Activated naive CD4-positive, alpha-beta T cell treated with anti-CD3 and anti-CD28 coated beads, Interleukin-2, amount 50 U/mL, for 24 hours (primary cell): ENCODE measurements at regions not wholly inside any gene's neighbourhood (a gene's known extent, or its start where the extent isn't known, plus 50 kb on each side); places are given as distances from the start of the nearest gene placed in this dataset.

ENCODE experiments used
- H3K27ac Mint-ChIP-seq: one replicate; pipeline ENCODE4 v1.8.0; 2021; ENCODE audit warnings: mild to moderate bottlenecking, mixed read lengths
- H3K27me3 Mint-ChIP-seq: one replicate; pipeline ENCODE4 v1.8.0; 2021; ENCODE audit warnings: mixed read lengths
- H3K36me3 Mint-ChIP-seq: one replicate; pipeline ENCODE4 v1.8.0; 2021; ENCODE audit warnings: mixed read lengths
- H3K4me1 Mint-ChIP-seq: one replicate; pipeline ENCODE4 v1.8.0; 2021; ENCODE audit warnings: mixed read lengths
- H3K4me3 Mint-ChIP-seq: one replicate; pipeline ENCODE4 v1.8.0; 2021; ENCODE audit warnings: mild to moderate bottlenecking, mixed read lengths
- H3K9me3 Mint-ChIP-seq: one replicate; pipeline ENCODE4 v1.8.0; 2021; ENCODE audit warnings: mixed read lengths

DNA sequence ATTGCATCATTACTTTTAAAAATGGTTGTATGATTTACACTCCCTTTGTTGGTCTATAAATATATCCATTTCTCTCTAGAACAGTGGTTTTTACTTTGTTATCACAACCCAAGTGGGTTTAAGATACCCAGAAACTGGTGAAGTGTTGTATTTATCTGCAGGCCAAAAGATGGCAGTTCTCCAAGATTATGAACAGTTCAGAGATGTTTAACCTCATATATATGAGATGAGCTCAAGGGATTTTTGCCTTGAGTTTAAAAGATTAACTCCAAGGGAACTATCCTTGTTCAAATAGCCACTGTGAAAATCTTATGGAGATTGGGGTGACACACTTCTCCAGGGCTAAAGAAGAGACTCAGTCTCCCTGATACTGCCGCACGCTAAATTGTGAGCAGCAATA lies 572.6 kb downstream of the TLE4 start:
- Mint-ChIP-seq H3K4me1 (no peaks in the 10 kb centered on the region), H3K27me3 (peaks cover 4% of the 10 kb centered on the region), H3K36me3 (no peaks in the 10 kb centered on the region), H3K27ac (no peak overlapping the region), H3K4me3 (no peak overlapping the region), H3K9me3 (no peaks in the 10 kb centered on the region)

DNA sequence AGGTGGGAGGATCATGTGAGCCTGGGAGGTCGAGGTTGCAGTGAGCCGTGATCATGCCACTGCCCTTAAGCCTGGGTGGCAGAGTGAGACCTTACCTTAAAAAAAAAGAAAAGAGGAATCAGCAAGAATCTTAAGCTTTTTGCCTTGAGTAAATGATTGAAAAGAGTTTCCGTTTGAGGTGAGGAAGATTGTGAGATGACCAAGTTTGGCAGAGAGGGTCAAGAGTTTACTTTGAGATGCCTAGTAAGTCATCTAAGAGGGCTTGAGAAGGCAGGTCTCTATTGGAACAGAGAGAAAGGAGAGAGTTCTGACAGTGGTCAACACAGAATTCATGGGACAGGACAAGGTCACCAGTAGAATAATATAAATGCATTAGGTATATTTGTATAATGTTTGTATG lies 572.1 kb downstream of the TLE4 start:
- no peaks in the 10 kb centered on the region for H3K4me1 Mint-ChIP-seq
- no peaks in the 10 kb centered on the region for H3K36me3 Mint-ChIP-seq
- H3K27ac Mint-ChIP-seq = no peak overlapping the region
- no peak overlapping the region for H3K4me3 Mint-ChIP-seq
- no peaks in the 10 kb centered on the region for H3K9me3 Mint-ChIP-seq
- H3K27me3 Mint-ChIP-seq = peaks cover 4% of the 10 kb centered on the region

DNA sequence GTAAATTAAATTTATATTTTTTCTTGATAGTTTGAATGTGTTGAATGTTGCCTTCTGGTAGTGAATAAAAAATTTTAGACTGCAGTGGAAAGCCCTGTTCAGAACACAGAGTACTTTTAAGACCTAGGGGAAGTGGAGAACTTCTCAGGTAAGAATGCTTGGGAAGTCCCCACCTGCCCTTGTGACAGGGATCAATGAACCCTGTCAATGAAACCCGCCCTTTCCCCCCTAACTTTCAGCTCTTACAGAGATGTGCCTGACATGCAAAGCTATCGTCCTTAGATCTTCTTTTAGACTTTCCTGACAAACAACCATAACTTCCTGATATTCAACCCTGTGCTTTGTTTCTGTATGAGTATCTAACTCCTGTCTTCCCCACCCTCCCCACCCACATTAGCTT lies 562.7 kb downstream of the TLE4 start:
- H3K36me3 Mint-ChIP-seq = no peaks in the 10 kb centered on the region
- no peaks in the 10 kb centered on the region for H3K9me3 Mint-ChIP-seq
- H3K4me1 Mint-ChIP-seq = no peaks in the 10 kb centered on the region
- H3K4me3 Mint-ChIP-seq = no peak overlapping the region
- peaks cover 2% of the 10 kb centered on the region for H3K27me3 Mint-ChIP-seq
- H3K27ac Mint-ChIP-seq = no peak overlapping the region

DNA sequence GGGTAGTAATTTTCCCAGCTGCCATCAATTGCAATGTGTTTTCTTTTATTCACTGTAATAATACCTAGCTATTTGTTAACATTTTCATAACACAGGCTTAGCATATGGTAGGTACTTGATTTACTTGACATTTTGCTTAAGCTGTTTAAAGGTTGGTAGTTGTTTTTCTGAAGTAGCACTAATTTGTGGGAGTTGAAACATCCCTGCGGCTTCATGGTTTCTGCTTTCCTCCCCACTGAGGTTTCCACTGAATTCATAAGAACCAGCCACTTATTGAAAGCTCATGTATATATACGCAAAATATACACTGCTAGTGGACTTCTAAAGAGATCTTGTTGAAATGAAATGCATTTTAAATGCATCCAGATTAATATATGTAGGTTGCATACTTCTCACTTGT lies 559.9 kb downstream of the TLE4 start:
- Mint-ChIP-seq H3K4me1 (no peaks in the 10 kb centered on the region), H3K9me3 (no peaks in the 10 kb centered on the region), H3K27me3 (peaks cover 6% of the 10 kb centered on the region), H3K36me3 (no peaks in the 10 kb centered on the region), H3K27ac (no peak overlapping the region), H3K4me3 (no peak overlapping the region)

DNA sequence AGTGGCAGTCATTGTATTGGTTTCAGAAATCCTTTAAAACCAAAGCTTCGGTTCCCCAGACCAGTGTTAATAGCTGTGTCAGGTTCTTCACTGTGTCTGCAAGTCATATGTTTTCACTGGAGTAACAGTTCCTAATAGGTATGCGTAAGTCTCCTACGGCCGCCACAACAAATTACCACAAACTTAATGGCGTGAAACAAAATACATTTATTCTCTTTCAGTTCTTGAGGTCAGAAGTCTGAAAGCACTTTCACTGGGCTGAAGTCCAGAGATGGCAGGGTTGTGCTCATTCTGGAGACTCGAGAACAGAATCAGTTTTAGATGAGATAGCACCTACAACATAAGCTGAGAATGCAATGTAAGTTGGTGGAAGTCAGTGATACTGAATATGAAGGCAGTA lies 556.2 kb downstream of the TLE4 start:
- no peak overlapping the region for H3K27ac Mint-ChIP-seq
- H3K36me3 Mint-ChIP-seq = no peaks in the 10 kb centered on the region
- H3K9me3 Mint-ChIP-seq = no peaks in the 10 kb centered on the region
- no peak overlapping the region for H3K4me3 Mint-ChIP-seq
- no peaks in the 10 kb centered on the region for H3K4me1 Mint-ChIP-seq
- peaks cover 6% of the 10 kb centered on the region for H3K27me3 Mint-ChIP-seq

DNA sequence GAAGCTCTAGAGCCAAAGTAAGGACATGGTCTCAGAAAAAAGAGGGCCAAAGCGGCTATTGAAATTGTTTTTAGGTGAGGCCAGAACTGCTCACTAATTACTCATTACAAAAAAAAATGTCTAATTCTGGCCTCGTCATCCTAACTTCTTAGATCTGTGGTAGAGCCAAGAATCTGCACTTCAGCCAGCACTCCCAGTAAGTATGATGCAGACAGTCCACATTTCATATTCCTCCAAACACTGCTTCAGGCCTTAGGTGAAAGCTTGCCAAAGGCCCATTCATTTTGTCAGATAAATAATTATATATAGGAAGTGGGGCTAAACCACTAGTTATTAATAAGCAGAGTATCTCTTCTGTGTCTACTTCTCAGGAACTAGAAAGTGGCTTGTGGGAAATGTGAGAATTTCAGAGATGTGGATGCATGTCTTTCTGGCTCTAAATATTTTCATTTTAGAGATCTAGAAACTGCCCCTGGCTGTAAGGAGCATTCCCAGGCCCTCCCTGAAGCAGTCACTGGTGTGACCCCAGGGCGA lies 554.0 kb downstream of the TLE4 start:
- Mint-ChIP-seq H3K9me3 (no peaks in the 10 kb centered on the region), H3K4me3 (no peak overlapping the region), H3K4me1 (no peaks in the 10 kb centered on the region), H3K27me3 (peaks cover 6% of the 10 kb centered on the region), H3K36me3 (no peaks in the 10 kb centered on the region), H3K27ac (no peak overlapping the region)

DNA sequence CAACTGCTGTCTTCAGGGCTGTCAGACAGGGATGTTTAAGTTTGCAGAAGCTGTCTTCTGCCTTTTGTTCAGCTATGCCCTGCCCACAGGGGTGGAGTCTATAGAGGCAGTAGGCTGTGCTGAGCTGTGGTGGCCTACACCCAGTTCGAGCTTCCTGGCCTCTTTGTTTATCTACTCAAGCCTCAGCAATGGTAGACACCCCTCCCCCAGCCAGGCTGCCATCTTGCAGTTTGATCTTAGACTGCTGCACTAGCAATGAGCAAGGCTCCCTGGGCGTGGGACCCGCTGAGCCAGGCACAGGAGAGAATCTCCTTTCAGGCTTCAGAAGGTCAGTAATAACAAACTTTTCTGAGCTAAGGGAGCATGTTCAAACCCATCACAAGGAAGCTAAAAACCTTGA lies 545.3 kb downstream of the TLE4 start:
- H3K9me3 Mint-ChIP-seq = no peaks in the 10 kb centered on the region
- no peak overlapping the region for H3K27ac Mint-ChIP-seq
- H3K27me3 Mint-ChIP-seq = peaks cover 8% of the 10 kb centered on the region
- no peaks in the 10 kb centered on the region for H3K36me3 Mint-ChIP-seq
- H3K4me3 Mint-ChIP-seq = no peak overlapping the region
- no peaks in the 10 kb centered on the region for H3K4me1 Mint-ChIP-seq

DNA sequence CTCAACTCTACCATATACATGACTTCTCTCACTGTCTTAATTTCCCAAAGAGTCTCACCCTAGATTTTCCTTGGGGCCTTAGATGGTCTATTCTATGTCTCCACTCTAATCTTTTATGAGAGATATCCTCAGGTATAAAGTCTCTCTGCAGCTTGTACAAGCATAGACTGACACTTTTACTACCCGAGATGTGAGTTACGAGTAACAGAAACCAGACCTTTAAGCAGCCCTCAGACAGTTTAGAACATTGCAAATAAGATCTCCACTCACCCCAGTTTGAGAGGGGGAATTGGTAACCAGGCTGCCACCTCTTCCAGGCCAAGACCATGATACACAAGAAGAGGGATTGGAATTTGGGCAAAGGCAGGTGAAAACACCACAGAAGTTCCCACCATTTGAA lies 542.5 kb downstream of the TLE4 start:
- H3K27me3 Mint-ChIP-seq = peaks cover 8% of the 10 kb centered on the region
- no peaks in the 10 kb centered on the region for H3K9me3 Mint-ChIP-seq
- H3K27ac Mint-ChIP-seq = no peak overlapping the region
- H3K36me3 Mint-ChIP-seq = no peaks in the 10 kb centered on the region
- no peaks in the 10 kb centered on the region for H3K4me1 Mint-ChIP-seq
- no peak overlapping the region for H3K4me3 Mint-ChIP-seq

DNA sequence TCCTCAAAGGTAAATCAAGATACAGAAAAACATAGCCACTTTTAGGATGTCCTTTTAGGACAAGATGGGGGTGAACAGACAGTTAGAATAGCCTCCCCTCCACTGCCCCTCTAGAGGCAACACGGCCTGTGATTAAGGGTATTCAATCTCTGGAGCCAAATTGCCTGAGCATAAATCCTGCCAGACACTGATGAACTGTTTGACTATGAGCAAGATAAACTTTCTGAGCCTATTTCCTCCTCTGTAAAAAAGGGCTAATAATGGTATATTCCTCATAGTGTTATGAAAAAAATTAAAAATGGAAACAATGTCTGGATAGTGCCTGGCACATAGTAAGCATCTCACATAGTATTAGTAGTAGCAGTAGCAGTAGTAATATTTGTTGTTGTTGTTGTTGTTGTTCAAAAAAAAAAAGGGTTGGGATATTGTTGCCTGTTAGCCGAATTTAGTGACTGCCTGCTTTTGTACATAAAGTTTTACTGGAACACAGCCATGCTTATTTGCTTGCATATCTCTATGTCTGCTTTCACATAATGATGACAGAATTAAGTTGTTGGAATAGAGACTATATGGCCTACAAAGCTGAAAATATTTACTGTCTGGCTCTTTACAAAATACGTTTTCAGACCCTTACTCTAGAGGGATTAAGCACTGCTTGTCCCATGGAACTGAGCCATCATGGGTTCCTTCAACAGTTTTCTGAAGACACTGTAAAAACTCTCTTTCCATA lies 536.3 kb downstream of the TLE4 start:
- Mint-ChIP-seq H3K4me1 (no peaks in the 10 kb centered on the region), H3K4me3 (no peak overlapping the region), H3K9me3 (no peaks in the 10 kb centered on the region), H3K27ac (no peak overlapping the region), H3K27me3 (peaks cover 9% of the 10 kb centered on the region), H3K36me3 (no peaks in the 10 kb centered on the region)

DNA sequence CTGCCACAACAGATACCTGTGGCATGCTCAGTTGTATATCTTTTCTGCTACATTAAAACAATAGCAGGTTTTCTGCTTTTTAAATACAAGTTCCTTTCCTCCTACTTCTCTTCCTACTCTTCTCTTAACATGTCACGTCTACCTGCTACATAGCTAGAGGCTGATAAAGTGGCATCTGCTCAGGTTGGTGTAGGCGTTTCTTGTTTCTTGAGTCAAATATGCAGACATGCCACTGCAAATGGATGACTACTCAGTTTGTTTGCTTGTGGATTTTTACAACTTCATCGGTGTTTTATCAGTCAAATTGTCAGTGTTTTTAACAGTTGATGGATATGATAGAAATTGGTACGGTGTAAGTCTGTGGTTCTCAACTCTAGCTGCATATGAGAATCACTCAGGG lies 525.7 kb downstream of the TLE4 start:
- no peaks in the 10 kb centered on the region for H3K4me1 Mint-ChIP-seq
- no peak overlapping the region for H3K27ac Mint-ChIP-seq
- H3K27me3 Mint-ChIP-seq = peaks cover 1% of the 10 kb centered on the region
- no peaks in the 10 kb centered on the region for H3K36me3 Mint-ChIP-seq
- no peaks in the 10 kb centered on the region for H3K9me3 Mint-ChIP-seq
- no peak overlapping the region for H3K4me3 Mint-ChIP-seq

DNA sequence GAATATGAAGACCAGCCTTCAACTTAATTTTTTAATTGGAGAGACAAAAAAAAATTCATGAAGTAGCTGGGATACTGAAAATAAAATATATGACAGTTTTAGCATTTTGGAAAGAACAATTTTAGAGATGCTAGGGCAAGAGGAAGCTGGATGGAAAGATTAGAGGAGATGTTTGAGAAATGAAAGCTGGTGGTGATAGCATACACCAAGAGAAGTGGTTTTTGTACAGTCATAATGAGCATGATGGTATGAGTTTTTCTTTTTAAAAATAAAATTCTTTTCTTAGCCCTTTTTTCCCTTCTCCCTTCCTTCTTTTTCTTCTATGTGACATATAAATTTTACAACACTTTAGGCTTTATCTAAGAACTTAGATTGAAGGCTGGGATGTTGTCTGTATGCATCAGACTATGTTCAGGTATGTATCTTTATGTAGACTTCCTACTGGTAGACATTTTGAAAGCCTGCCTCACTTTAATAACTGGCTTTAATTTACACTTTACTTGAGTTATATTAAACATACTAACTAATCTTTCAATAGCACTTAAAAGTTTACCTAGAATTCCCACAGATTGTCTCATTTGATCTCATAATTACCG lies 522.5 kb downstream of the TLE4 start:
- H3K9me3 Mint-ChIP-seq = no peaks in the 10 kb centered on the region
- H3K4me1 Mint-ChIP-seq = no peaks in the 10 kb centered on the region
- H3K36me3 Mint-ChIP-seq = no peaks in the 10 kb centered on the region
- no peak overlapping the region for H3K27ac Mint-ChIP-seq
- H3K27me3 Mint-ChIP-seq = peaks cover 3% of the 10 kb centered on the region
- no peak overlapping the region for H3K4me3 Mint-ChIP-seq

DNA sequence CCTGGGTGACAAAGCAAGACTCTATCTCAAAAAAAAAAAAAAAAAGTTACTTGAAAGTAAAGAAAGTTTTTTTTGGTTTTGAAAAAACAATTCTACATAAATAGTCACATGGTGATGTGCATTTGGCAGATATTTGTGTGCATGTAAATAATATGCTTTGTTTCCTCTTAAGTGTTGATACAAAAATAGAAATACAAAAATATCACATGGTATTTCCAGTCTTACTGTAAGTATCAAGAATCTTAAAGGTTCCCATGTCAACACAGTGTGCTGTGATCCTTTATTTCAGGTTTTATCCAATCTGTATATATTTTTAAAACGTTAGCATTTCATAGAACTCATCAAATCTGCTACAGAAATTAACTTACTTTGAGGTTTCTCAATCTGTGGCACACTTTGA lies 521.9 kb downstream of the TLE4 start:
- Mint-ChIP-seq H3K9me3 (no peaks in the 10 kb centered on the region), H3K27ac (no peak overlapping the region), H3K27me3 (peaks cover 3% of the 10 kb centered on the region), H3K4me1 (no peaks in the 10 kb centered on the region), H3K36me3 (no peaks in the 10 kb centered on the region), H3K4me3 (no peak overlapping the region)

DNA sequence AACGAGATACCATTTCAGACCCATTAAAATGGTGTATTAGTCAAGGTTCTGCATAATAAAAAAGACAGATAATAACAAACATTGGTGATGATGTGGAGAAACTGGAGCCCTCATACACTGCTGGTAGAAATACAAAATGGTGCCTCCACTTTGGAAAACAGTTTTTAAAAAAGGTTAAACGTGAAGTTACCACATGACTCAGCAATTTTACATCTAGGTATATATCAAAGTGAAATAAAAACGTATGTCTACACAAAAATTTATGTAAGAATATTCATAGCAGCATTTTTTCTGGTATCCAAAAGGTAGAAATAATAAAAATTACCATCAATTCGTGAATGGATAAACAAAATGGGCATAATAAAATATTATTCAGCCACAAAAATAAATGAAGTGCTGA lies 519.8 kb downstream of the TLE4 start:
- peaks cover 8% of the 10 kb centered on the region for H3K4me1 Mint-ChIP-seq

DNA sequence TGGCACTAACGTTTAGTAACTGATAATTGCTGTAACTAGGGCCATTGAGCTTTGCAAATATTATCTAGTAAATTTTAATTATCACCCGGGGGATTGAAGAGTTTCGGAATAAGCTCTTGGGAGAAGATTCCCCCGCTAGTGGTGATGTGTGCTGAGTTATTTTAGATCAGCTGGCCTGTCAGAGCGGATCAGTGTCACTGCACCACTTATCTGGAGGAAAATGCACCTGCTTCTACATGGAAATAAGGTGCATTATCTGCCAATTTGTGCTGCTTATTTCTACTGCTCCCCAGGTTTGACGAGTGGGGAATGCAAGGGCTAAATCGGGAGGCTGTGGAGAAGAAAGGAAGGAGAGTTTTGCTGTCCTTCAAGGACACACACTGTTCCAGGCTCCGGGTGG lies 518.6 kb downstream of the TLE4 start:
- Mint-ChIP-seq H3K4me1 (peaks cover 11% of the 10 kb centered on the region), H3K27me3 (peaks cover 3% of the 10 kb centered on the region), H3K4me3 (no peak overlapping the region), H3K36me3 (no peaks in the 10 kb centered on the region), H3K27ac (no peak overlapping the region), H3K9me3 (no peaks in the 10 kb centered on the region)

More for the DNA sequence above, 519.8 kb downstream of the TLE4 start:
- H3K36me3 Mint-ChIP-seq = no peaks in the 10 kb centered on the region
- no peaks in the 10 kb centered on the region for H3K9me3 Mint-ChIP-seq
- no peak overlapping the region for H3K27ac Mint-ChIP-seq
- peaks cover 3% of the 10 kb centered on the region for H3K27me3 Mint-ChIP-seq
- no peak overlapping the region for H3K4me3 Mint-ChIP-seq

DNA sequence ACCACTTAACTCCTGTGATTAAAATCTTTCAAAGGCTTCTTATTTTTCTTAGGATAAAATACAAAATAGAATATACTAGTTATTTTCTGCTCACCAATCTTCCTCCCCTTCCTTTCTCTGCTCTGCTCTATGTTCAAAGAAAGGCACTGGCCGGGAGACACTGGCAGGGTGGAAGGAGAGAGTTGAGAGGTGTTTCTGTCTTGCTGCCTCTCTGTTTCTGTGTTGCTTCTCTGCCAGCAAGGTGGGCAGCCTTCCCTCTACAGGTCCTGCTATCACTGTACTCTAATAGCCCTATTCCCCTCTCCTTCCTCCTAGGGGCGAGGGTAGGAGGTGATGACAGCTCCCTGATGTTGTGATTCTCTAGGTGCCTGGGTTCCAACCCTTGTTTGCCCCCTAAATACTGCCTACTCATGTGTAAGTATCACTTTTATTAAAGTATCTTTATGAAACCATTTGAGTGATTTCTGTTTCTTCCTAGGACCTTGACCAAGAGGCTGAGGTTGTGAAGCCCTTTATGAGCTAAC lies 515.1 kb downstream of the TLE4 start:
- Mint-ChIP-seq H3K27me3 (peaks cover 3% of the 10 kb centered on the region), H3K27ac (no peak overlapping the region), H3K4me1 (peaks cover 11% of the 10 kb centered on the region), H3K36me3 (no peaks in the 10 kb centered on the region), H3K9me3 (no peaks in the 10 kb centered on the region), H3K4me3 (no peak overlapping the region)

DNA sequence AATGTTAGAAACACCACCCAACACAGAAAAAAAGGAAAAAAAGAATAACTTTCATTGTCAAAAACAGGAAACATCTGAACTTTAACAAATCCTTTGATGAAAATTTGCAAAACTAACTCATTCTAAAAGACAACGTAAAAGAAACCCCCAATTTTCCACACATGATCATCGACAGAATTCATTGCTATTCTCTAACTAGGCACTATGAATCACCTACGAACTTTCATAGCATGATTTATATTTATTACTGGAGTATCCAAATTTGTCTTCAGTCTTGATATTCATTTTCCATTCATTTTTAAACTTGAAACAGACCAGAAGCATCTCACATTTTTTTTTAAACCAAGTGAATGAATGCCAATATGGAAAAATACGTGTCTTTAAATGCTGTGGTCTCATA lies 514.6 kb downstream of the TLE4 start:
- H3K27me3 Mint-ChIP-seq = peaks cover 3% of the 10 kb centered on the region
- H3K4me1 Mint-ChIP-seq = peaks cover 11% of the 10 kb centered on the region
- H3K36me3 Mint-ChIP-seq = no peaks in the 10 kb centered on the region
- H3K27ac Mint-ChIP-seq = no peak overlapping the region
- H3K9me3 Mint-ChIP-seq = no peaks in the 10 kb centered on the region
- H3K4me3 Mint-ChIP-seq = no peak overlapping the region
